Activated T-cell treated with anti-CD3 and anti-CD28 coated beads for 1 hour (primary cell): ENCODE measurements at regions not wholly inside any gene's neighbourhood (a gene's known extent, or its start where the extent isn't known, plus 50 kb on each side); places are given as distances from the start of the nearest gene placed in this dataset.
"Not testable (repeated sequence)": the region's sequence is repeated elsewhere in the genome, so short reads cannot be mapped to it uniquely, and the experiment has no call there.

Experiments
- DNase-seq: peaks from one replicate; pipeline ENCODE4 v3.0.0-alpha.2; 2020; ENCODE audit warnings: low read depth

GRCh38 chr13:99698010-99698815, 196.9 kb downstream of the TM9SF2 start:
- no peak for DNase-seq

- DNase-seq = no peak
Measured at GRCh38 chr13:99695857-99696256, 194.6 kb downstream of the TM9SF2 start.

- no peak for DNase-seq
Measured at GRCh38 chr13:99693852-99694611, 192.8 kb downstream of the TM9SF2 start.

GRCh38 chr13:99693351-99693750, 192.1 kb downstream of the TM9SF2 start:
- DNase-seq = no peak

- no peak for DNase-seq
Measured at GRCh38 chr13:99692854-99693253, 191.6 kb downstream of the TM9SF2 start.

GRCh38 chr13:99691552-99691951, 190.3 kb downstream of the TM9SF2 start:
- no peak for DNase-seq

- DNase-seq = no peak
Measured at GRCh38 chr13:99690426-99691174, 189.3 kb downstream of the TM9SF2 start.

- DNase-seq = no peak
Measured at GRCh38 chr13:99689955-99690354, 188.7 kb downstream of the TM9SF2 start.

- no peak for DNase-seq
Measured at GRCh38 chr13:99688776-99689175, 187.5 kb downstream of the TM9SF2 start.

GRCh38 chr13:99687723-99688397, 186.6 kb downstream of the TM9SF2 start:
- no peak for DNase-seq

GRCh38 chr13:99686944-99687411, 185.7 kb downstream of the TM9SF2 start:
- no peak for DNase-seq

GRCh38 chr13:99686157-99686572, 184.9 kb downstream of the TM9SF2 start:
- DNase-seq = no peak

GRCh38 chr13:99681695-99682094, 180.4 kb downstream of the TM9SF2 start:
- no peak for DNase-seq

- no peak for DNase-seq
Measured at GRCh38 chr13:99677116-99677951, 176.1 kb downstream of the TM9SF2 start.

- DNase-seq = no peak
Measured at GRCh38 chr13:99671746-99672145, 170.5 kb downstream of the TM9SF2 start.

GRCh38 chr13:99669096-99669495, 167.8 kb downstream of the TM9SF2 start:
- not testable (repeated sequence) for DNase-seq

GRCh38 chr13:99666146-99666805, 165.0 kb downstream of the TM9SF2 start:
- DNase-seq = no peak

- DNase-seq = no peak
Measured at GRCh38 chr13:99665711-99666110, 164.4 kb downstream of the TM9SF2 start.

GRCh38 chr13:99663908-99664307, 162.6 kb downstream of the TM9SF2 start:
- no peak for DNase-seq

- no peak for DNase-seq
Measured at GRCh38 chr13:99663185-99663825, 162.0 kb downstream of the TM9SF2 start.
